Activated CD8-positive, alpha-beta memory T cell treated with anti-CD3 and anti-CD28 coated beads, Interleukin-2, amount 50 U/mL, for 24 hours (primary cell): ENCODE measurements at regions not wholly inside any gene's neighbourhood (a gene's known extent, or its start where the extent isn't known, plus 50 kb on each side); places are given as distances from the start of the nearest gene placed in this dataset.

Source experiments
- DNase-seq: peaks from one replicate; pipeline ENCODE4 v3.0.0-alpha.2; 2020; ENCODE audit errors: extremely low read depth

DNA sequence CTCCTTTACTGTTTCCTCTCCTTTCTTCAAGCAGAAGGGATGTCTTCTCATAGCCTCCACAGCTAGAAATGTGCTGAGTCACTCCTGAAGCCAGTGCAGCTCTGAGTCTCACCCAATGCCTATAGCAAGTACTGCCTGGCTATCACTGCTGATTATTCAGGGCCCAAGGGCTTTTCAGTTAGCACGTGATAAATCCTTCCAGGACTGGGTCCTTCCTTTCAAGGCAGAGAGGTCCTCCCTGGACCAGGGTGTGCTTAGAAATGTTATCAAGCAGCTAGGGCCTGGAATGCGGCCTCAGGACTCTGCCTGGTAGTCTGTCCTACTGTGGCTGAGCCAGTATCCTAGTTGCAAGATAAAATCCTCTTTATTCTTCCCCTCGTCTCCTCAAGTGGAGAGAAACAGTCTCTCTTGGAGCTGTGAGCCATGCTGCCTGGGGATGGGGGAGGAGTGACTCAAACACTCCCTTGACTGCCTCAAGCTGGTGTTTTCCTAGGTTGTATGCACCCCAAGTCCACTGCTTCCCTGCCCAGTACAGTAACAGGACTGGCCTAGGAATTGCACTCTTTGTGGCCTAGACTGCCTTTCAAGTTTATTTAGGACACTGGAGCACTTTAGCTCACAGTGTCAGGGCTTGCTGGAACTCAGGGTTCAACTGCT is 198.7 kb upstream of the SERP2 start:
- DNase-seq: no peak

DNA sequence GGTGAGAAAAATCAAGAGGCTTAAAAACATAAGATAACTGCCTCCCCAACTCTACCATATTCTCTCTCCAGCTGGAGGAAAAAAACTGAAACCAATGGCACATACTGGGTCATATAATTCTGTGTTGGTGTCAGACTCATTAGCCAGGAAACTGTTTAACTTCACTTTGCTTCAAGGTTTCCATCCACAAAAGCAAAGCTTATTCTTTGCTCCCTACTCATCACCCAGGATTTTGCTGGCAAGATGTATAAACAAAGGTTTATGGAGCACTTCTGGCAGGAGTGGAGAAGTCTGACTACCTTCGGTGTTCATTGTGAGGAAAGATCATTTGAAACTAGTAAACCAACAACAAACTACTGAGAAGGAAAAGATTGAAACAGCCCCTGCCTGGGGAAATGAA is 197.5 kb upstream of the SERP2 start:
- DNase-seq: no peak

DNA sequence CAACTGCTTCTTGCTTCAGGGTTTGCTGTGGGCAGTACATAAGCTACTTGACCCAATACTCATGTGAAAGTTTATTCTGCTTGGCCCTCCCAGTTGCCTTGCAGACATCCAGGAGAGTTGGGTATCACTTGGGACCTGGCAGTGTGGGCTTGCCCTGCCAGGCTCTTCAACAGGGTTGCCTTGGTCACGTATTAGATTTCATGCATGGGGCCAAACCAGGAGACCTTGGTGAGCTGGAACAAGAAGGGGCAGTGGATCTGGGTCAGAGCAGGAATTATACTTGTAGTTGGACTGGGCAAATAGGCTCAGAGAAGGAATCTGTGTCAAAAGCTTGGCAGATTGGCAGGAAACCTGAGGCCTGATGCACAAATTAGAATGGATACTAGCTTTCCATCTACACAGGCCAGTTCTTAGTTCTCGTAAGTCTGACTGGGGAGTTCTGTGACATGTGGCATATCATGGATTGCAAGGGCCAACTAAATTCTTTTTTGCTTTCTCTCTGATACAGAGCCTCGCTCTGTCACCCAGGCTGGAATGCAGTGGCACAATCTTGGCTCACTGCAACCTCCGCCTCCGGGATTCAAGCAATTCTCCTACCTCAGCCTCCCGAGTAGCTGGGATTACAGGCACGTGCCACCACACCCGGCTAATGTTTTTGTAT is 192.6 kb upstream of the SERP2 start:
- no peak for DNase-seq

DNA sequence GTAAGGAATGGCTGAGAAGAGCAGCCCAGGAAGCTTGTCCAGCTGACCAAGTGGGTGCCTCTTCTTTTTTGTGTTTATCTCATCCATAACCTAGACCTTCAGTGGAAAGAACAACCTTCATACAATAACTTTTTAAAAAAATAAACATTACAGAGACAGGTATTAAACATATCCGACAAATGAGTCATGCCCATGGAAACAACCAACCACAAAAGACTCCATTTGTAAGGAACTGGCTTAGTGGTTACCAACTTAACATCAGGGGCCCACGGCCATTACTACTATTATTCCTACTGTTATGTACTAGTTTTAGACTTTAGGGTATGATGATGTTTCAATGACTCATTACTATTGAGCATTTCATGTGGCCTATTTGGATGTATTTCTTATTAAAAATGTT is 191.7 kb upstream of the SERP2 start:
- no peak for DNase-seq

DNA sequence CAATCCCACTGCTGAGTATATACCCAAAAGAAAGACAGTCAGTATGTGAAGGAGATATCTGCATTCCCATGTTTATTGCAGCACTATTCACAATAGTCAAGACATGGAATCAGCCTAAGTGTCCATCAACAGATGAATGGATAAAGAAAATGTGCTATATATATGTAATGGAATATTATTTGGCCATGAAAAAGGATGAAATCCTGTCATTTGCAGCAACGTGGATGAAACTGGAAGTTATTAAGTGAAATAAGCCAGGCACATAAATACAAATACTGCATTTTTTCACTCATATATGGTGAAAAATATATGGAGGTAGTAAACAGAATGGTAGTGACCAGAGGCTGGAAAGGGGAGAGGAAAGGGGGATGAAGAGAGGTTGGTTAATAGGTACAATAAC is 188.9 kb upstream of the SERP2 start:
- no peak for DNase-seq

DNA sequence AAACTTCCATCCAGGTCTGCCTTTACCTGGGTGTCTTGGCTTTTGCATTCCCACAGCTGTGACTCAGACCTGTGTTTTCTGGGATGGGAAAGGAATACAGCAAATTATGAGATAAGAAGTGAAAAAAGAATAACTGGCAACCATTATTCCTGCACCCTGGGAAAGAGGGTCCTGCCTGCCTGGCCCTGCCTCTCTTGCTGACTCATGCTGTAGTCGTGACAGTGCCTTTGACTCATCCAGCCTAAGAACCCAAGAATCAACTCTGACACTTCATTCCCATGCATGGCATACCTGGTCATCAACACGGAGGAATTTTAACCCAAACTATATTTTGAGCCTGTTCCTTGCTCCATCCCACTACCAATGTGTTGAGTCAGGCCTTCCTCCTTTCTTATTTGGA is 185.4 kb upstream of the SERP2 start:
- DNase-seq: no peak

DNA sequence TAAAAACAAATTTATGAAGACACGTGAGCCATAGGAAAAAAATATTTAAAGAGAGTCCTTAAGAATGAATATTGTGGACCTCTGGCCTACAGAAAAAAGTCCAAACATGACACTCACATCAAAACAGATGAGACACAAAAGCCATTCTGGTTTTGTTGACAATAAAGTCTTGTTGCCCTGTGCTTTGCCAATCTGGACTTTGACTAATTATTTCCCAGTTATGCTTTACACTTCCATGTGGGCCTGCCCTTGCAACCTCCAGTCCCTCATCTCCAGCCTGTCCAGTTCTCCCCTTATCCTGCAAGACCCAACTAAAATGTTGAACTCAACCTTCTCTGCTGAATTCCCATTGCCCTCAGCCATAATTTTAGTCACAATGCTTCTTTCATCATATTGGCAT is 184.5 kb upstream of the SERP2 start:
- DNase-seq: no peak

DNA sequence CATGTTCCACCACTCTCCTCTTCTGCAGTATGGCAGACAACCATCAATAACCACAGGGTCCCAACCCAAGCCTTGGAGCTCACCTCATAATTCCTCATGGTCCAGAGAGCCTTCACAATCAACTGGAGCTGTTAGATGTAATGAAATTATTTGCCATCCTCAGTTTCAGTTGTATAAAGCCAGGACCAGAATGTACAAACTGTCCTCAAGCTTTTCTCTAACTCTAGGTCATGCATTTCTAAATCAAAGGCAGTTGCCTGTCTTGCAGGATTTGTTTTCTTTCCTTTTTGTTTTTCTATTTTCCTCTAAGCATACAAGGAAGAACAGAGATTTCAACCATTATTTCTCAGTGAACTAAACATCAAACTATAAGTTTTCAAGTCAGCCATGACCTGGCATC is 182.5 kb upstream of the SERP2 start:
- DNase-seq: no peak

DNA sequence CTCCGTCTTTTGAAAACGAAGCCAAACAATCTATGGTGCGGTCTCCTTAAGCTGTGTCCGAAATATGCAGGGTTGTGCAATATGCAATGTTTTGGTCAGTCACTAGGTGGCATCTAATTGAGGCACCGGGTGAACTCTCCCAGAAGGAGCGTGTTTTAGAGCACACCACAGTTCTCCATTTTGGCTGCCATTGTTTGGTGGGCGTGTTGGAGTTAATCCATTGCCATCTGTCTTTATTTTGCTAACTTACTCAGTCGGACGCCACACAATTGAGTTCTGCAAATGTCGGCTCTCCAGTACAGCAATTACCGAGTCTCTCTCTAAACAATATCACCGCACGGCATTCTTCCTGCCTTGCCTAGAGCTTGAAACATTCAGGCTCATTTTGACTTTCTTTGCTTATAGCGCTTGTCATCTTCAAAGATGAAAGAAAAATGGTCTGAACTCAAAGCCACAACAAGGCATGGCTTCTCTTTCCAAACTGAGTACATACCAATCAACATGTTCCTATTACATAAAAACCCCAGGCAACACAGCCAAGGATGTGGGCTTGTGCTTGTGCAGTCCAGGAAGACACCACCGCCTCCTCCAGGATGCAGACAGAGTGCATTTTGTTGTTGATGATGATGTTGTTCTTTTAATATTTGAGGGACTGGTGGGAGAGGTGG is 182.0 kb upstream of the SERP2 start:
- DNase-seq: no peak

DNA sequence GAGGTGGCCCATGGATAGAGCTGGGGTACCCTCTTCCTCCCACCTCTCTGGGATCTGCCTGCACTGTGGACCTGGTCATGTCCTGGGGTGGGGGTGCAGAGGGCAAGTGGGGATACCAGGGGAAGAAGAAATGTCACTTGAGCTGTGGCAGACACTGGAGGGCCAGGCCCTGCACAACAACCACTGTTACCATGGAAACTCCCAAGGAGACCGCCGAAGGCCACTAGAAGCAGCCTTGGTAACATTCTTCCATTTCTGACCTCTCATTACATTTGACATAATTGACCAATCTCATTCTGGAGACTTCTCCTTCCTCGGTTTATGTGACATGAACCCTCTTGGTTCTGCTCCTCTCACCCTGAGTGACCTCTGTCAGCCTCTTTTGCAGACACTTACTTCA is 179.9 kb upstream of the SERP2 start:
- DNase-seq: no peak

DNA sequence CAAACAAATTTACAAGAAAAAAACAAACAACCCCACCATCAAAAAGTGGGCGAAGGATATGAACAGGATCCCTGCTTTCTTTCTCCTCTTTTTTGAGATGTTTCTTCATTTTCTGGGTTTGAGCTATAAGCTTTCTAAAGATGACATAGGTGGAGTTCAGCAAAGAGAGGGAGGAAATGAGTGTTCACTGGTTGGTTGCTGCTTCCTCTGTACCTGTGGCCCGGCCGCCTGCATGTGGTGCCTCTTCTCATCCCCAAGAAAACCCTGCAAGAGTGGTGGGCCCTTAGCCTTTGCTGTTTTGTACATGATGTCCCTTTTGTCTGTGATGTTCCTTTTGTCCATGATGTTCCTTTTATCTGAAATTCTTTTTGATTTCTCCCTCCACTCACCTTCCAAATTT is 178.4 kb upstream of the SERP2 start:
- DNase-seq: no peak

DNA sequence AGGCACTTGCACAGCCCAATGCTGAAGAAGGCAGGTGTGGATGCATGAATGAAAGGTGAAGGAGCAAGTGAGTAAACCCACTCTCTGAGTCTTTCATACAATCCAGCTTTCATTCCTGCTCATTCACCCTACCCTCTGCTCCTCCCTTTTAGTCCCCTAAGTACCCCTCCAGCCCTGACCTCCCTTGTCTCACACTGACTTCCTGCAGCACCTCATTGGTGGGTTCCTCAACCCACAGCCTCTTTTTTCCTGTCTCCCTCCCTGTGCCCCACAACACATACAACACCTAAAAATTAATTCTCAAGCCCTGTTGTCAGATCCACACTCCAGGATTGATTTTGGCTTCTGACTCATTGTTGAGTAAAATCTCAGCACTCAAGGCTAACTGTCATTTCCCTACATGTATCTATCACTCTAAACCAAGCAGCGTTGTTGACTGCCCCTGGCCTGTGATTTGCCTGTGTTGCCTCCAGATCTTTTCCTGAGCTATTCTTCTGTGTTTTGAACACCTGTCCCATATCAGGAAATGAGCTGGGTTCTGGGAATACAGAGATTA is 177.3 kb upstream of the SERP2 start:
- DNase-seq: no peak

DNA sequence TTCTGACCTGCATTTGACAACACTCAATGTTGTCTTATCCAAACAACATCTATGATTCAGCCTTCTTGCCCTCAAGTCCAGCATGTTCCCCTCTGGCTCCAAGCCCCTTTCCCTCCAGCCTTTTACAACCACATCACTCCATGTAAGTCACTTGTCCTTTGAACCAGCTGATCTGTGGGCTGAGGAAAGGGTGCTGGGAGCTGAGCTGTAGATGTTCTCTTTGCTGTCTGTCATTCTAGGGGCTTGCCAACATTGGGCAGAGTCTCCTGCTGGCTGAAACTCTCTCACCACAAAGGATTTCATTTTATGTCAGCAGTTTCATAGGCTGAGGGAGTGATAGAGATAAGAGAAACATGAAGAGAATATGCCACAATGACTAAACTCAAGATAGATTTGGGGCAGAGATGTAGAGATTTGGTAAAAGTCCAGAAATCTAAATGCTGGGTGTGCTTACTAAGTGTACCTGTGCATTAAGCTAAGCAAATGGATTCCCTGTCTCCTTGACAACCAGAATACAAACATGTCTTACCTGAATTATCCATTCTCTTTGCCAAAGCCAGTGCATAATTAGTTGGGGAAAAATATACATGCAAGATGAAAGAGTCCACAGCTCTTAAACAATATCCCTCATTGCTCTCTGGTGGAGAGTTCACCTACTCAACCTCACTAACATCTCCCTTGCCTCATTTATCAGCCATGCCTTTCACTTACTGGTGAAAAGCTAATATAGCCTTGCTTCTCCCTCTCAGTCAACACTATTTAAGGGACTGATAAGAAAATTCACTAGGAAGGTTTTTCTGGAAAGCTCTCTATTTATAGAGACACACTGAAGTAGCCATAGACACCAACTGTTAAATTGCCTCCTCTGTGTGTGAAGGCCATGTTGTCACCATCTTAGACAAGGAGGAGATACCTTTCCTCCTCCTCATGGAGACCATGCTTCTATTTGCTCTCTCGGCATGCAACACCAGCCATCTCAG is 175.5 kb upstream of the SERP2 start:
- DNase-seq: no peak

DNA sequence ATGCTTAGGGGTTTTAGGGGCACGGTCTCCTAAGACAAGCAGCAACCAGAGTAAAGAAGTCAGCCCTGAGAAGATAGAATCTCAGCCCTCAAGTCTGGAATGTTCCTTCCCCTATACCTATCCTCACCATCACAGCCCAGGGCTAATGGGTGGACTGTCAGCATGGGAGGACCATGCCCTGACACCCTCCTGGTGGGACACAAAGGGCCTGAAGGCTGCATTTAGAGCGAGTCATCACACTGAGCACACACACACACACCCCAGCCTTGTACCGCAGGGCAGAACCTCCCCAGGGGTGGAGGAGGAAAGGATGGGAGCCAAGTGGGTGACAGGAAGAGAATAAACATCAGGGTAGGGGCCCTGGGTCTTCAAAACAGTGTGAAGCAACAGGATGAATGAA is 174.8 kb upstream of the SERP2 start:
- no peak for DNase-seq

DNA sequence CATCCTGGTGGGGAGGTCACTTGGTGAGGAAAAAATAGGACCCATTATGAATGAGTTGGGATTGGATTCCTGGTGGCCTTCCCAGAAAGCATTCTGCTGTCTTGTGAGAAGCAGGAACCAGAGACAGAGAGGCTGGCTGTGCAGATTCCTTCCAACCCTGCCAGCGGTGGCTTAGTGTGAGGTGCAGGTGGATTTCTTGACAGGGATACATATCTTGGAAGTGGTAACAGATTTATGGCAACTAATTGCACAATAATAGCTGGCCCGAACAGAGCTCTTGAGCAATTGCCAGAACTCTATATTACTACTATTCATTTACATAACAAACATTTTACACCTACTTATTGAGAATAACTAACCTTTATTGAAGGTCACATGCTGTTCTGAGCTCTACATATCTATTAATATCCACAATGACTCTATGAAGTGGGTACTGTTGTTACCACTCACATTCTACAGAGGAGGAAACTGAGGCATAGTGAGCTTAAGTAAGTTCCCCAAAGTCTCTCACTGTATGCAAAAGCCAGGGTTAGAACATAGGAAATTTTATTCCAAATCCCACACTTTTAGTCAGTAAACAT is 173.9 kb upstream of the SERP2 start:
- no peak for DNase-seq

DNA sequence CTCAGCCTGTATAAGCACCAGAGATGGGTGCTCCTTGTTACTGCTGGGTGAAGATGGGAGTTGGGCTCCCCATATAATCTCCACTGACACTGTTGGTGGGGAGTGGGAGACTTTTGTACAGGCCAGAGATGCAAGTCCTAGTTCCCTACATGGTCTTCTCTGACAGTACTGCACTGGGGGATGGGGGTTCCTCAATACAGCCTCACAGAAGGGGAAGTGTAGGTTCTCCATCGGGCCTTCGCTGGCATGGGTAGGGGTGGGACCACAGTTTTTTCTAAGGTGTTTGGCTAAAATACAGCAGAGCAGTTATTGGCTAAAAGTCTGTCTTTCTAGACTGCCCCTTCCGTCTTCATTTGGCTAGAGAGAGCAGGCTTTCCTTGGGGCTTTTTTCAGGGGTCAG is 167.2 kb upstream of the SERP2 start:
- DNase-seq: no peak

DNA sequence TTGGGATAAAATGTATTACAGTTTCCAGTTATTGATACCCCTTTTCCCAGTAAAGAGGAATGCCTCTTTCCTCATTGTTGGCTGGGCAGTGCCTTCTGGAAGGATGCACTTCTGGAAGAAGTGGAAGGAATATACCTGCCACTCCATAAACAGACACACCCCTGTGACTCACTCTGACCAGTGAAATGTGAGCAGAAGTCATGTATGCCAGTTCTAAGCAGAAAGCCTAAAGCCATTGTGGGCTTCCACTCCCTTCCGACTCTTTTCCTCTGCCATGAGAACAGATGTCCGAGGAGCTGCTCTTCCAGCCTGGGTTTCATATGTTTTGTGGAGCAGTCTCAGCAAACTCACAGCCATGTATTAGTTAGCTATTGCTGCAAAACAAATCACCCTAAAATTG is 166.1 kb upstream of the SERP2 start:
- DNase-seq: no peak

DNA sequence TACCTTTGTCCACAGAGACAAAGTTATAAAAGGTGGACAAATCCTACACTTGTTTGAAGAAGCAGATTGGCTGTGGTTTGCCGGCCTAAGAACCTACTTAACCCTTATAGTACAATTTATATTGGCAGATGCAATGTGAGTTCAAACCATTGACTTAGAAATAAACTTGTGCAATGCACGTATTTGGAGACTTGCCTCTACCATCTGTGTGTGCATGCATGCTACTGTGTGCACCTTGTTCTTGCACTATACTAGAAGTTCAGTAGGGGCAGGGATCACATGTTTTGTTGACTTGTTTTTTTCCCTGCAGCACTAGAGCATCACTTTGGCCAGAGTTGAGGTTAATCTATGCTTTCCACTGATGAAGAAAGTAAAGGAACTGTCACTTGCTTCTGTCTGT is 163.1 kb upstream of the SERP2 start:
- DNase-seq: no peak

DNA sequence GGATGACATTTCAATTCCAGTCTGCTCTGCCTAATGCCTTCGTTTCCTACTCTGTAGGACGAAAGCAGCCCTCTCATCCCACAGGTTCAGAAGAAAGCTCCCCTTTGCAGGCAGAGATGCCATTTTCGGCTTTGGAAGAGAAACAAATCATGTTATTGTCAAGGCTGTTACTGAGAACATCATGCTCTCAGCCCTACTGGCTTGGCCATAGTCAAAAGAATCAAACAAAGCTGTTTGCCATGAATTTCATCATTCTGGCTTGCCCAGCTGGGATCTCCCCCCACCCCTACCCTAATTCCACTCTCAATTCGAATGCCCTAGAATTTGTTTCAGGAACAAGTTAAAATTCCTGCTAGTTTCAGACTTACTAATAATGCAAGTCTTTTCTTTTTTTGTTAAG is 162.3 kb upstream of the SERP2 start:
- DNase-seq: no peak

DNA sequence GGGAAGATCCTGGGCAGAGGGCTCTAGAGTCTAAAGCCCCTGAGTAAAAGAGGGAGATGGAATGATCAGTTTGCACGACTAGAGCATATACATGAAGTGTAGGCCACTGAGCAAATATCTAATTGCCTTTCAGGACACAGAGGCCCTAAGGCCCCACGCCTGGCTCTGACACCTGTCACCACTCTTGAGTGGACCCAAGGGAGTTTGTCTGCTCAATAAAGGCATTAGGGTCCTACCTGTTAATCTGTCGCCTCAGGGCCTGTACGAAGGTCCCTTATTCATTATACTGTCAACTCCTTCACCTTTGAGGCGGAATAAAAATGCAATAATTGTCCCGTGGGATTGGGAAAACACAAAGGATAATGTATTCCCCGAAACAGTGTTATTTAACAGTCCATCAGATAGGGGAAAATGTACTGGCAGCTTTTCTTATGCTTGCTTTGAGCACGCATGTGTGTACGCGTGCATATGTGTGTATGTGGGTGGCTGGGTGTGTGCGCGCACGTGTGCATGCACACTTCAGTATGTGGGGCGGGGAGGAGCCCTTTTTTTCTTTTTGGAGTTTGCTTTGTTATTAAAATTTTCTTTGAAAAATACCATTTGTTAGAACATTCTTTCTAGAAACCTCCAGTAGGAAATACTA is 161.8 kb upstream of the SERP2 start:
- no peak for DNase-seq
